K562 (cell line): ENCODE measurements at regions not wholly inside any gene's neighbourhood (a gene's known extent, or its start where the extent isn't known, plus 50 kb on each side); places are given as distances from the start of the nearest gene placed in this dataset.

Source experiments
- ATAC-seq: fragments of 200-7000 bp; cut with Tn5 transposase; 3 replicates; pipeline ENCODE4 v1.9.1; 2020; ENCODE audit warnings: moderate library complexity
- BruUV-seq: library from RNA; stranded (reverse); fragments of 400-500 nt; replicated peaks from 2 replicates; lab custom pipeline; 2021; lab: Mats Ljungman, UMichigan
- CTCF ChIA-PET: fragments of 300-600 bp; formaldehyde crosslinking; extraction: SDS; loops from one replicate; lab custom pipeline; 2021; ENCODE audit warnings: low intra/inter-chr PET ratio; lab: Yijun Ruan, JAX
- POLR2A ChIA-PET: fragments of 300-600, 350-650 bp; sonication (Branson Sonifier 250); formaldehyde crosslinking; extraction: SDS; loops from one replicate; lab custom pipeline; 2021; ENCODE audit warnings: antibody characterized with exemption, inconsistent platforms; lab: Yijun Ruan, JAX
- DNase-seq, 4 experiments: peaks; one replicate each; pipeline versions ENCODE4 v3.0.0 to v3.0.0-alpha.2; 2011 to 2018; ENCODE audit warnings: low spot score in 3 of 4, mixed read lengths in 3 of 4; ENCODE audit errors: extremely low read depth in 1 of 4
- FAIRE-seq: peaks from 2 replicates; lab custom pipeline; 2011; peaks lifted over from hg19 to GRCh38; lab: Jason Lieb, UNC
- H2AFZ ChIP-seq: 2 replicates; pipeline ENCODE4 v1.6.0; 2011; ENCODE audit warnings: low read depth, low read length, control low read depth, inconsistent platforms
- H3K27ac ChIP-seq: fragments of 200-600 bp; 3 replicates; pipeline ENCODE4 v1.8.0; 2011; ENCODE audit warnings: low read depth, mild to moderate bottlenecking, control low read depth, inconsistent platforms, low read length, moderate library complexity, mixed read lengths; ENCODE audit errors: extremely low read depth
- H3K27me3 ChIP-seq, 2 experiments: fragments of 300-600 bp in 1 of 2; 2 replicates in 1 of 2; 3 replicates in 1 of 2; pipeline versions ENCODE4 v1.6.0 to v1.8.0; 2011; ENCODE audit warnings: inconsistent platforms in 2 of 2, low read length in 2 of 2, mild to moderate bottlenecking in 1 of 2, mixed read lengths in 1 of 2, moderate library complexity in 1 of 2; ENCODE audit not compliant: control insufficient read depth in 2 of 2, insufficient read depth in 2 of 2
- H3K36me3 ChIP-seq: fragments of 300-600 bp; 3 replicates; pipeline ENCODE4 v1.8.0; 2011; ENCODE audit warnings: mild to moderate bottlenecking, low read length, inconsistent platforms; ENCODE audit not compliant: control insufficient read depth, insufficient read depth
- H3K4me1 ChIP-seq, 2 experiments: fragments of 200-600 bp in 1 of 2; replicated peaks in 1 of 2; 2 replicates in 1 of 2; 3 replicates in 1 of 2; pipeline versions ENCODE4 v1.5.1 to v1.8.0; 2011; ENCODE audit warnings: inconsistent platforms in 2 of 2, low read length in 2 of 2, mild to moderate bottlenecking in 1 of 2, mixed read lengths in 1 of 2, moderate library complexity in 1 of 2; ENCODE audit not compliant: control insufficient read depth in 2 of 2, insufficient read depth in 2 of 2
- H3K4me2 ChIP-seq: 2 replicates; pipeline ENCODE4 v1.6.1; 2011; ENCODE audit warnings: low read length, control low read depth, inconsistent platforms, mixed read lengths; ENCODE audit not compliant: insufficient read depth
- H3K4me3 ChIP-seq: fragments of 200-600 bp; sonication (generic), shearing (Covaris generic); 2 replicates; pipeline ENCODE4 v1.5.1; 2016; ENCODE audit warnings: control low read depth, inconsistent platforms
- H3K79me2 ChIP-seq: fragments of 200-600 bp; 3 replicates; pipeline ENCODE4 v1.8.0; 2011; ENCODE audit warnings: low read length, inconsistent platforms; ENCODE audit not compliant: control insufficient read depth, insufficient read depth
- H3K9ac ChIP-seq, 2 experiments: 2 replicates each; pipeline versions ENCODE4 v1.6.0 to v1.6.1; 2011; ENCODE audit warnings: low read depth in 2 of 2, low read length in 2 of 2, control low read depth in 1 of 2, inconsistent platforms in 1 of 2, mild to moderate bottlenecking in 1 of 2, mixed read lengths in 1 of 2; ENCODE audit not compliant: insufficient read depth in 1 of 2
- H3K9me1 ChIP-seq: one replicate; pipeline ENCODE4 v1.6.0; 2011; ENCODE audit warnings: inconsistent platforms, mild to moderate bottlenecking, low read length, moderate library complexity; ENCODE audit not compliant: control insufficient read depth, insufficient read depth
- H3K9me3 ChIP-seq: replicated peaks from 2 replicates; pipeline ENCODE4 v1.5.1; 2011; ENCODE audit warnings: low read depth, low read length, inconsistent platforms; ENCODE audit not compliant: control insufficient read depth, insufficient read depth
- H4K20me1 ChIP-seq: replicated peaks from 2 replicates; pipeline ENCODE4 v1.6.1; 2011; ENCODE audit warnings: low read length, inconsistent platforms, mixed read lengths; ENCODE audit not compliant: control insufficient read depth, insufficient read depth
- C11orf30 ChIP-seq: fragments of 450-650 bp; IDR thresholded peaks from 2 replicates; pipeline ENCODE4 v1.6.1; 2016; ENCODE audit warnings: low read depth, mild to moderate bottlenecking
- CBFA2T2 ChIP-seq: fragments of 450-650 bp; conservative IDR thresholded peaks from 2 replicates; pipeline ENCODE4 v1.6.1; 2017; ENCODE audit warnings: mild to moderate bottlenecking
- JUN ChIP-seq, 2 experiments: sonication (generic) in 1 of 2; formaldehyde crosslinking in 1 of 2; IDR thresholded peaks; 2 replicates each; pipeline versions ENCODE4 v1.6.1 to v1.8.0; 2012 to 2022; ENCODE audit warnings: borderline replicate concordance in 2 of 2, mild to moderate bottlenecking in 2 of 2, improper control_type of control experiment in 1 of 2, low read depth in 1 of 2, low read length in 1 of 2, missing genetic modification reagents in 1 of 2
- KDM1A ChIP-seq, 2 experiments: fragments of 450-650 bp; IDR thresholded peaks; 2 replicates each; pipeline ENCODE4 v1.6.1; 2016; ENCODE audit warnings: mild to moderate bottlenecking in 2 of 2
- POLR2AphosphoS5 ChIP-seq: IDR thresholded peaks from 2 replicates; pipeline ENCODE4 v1.6.1; 2011; ENCODE audit warnings: mild to moderate bottlenecking, low read depth, low read length, moderate library complexity; ENCODE audit not compliant: control insufficient read depth, insufficient read depth
- SREBF2 ChIP-seq: sonication (generic); formaldehyde crosslinking; IDR thresholded peaks from 2 replicates; pipeline ENCODE4 v1.4.0; 2020; ENCODE audit warnings: mild to moderate bottlenecking, missing genetic modification reagents
- SRSF9 ChIP-seq: fragments of 200-400 bp; formaldehyde crosslinking; IDR thresholded peaks from 2 replicates; pipeline ENCODE4 v1.6.1; 2017; ENCODE audit warnings: low read depth, low read length, borderline replicate concordance
- ZC3H4 ChIP-seq: sonication (generic); formaldehyde crosslinking; IDR thresholded peaks from 2 replicates; pipeline ENCODE4 v1.9.0; 2021; ENCODE audit warnings: missing genetic modification reagents, borderline replicate concordance
- ZFP30 ChIP-seq: fragments of 250-450 bp; sonication (Bioruptor Pico); IDR thresholded peaks from 2 replicates; pipeline ENCODE4 v1.8.0; 2022; ENCODE audit warnings: moderate library complexity, mild to moderate bottlenecking, inconsistent platforms, borderline replicate concordance
- ZNF408 ChIP-seq: fragments of 250-450 bp; sonication (Bioruptor Pico); IDR thresholded peaks from 2 replicates; pipeline ENCODE4 v1.4.0; 2020; ENCODE audit warnings: low read depth, mild to moderate bottlenecking, moderate library complexity
- ZNF583 ChIP-seq: fragments of 250-450 bp; sonication (Bioruptor Pico); IDR thresholded peaks from 2 replicates; pipeline ENCODE4 v1.4.0; 2020
- ZNF699 ChIP-seq: fragments of 250-450 bp; sonication (Bioruptor Pico); IDR thresholded peaks from 2 replicates; pipeline ENCODE4 v1.8.0; 2021; ENCODE audit warnings: mild to moderate bottlenecking, moderate library complexity; ENCODE audit not compliant: insufficient replicate concordance
- WGBS: fragments of 100-300 bp; shearing (Covaris generic); methylation state at CpG from one replicate; pipeline ENCODE4 v1.1.6; 2016; ENCODE audit warnings: low coverage, mixed read lengths; ENCODE audit not compliant: insufficient coverage; ENCODE audit errors: missing lambda C conversion rate; 5-methylcytosine and 5-hydroxymethylcytosine counted together
- in situ Hi-C: fragments of 300-500 bp; cut with MboI; formaldehyde crosslinking; loops from 4 replicates; pipeline ENCODE4 v1.15.0; 2018; ENCODE audit warnings: inconsistent platforms, mixed read lengths
- intact Hi-C: fragments of 100-400 bp; cut with micrococcal nuclease; formaldehyde crosslinking; loops from 2 replicates; pipeline ENCODE4 v1.14.2; 2022
- TF ChIP-seq, protein P1 (sequence below): fragments of 250-450 bp; sonication (Bioruptor Pico); IDR thresholded peaks from 2 replicates; pipeline ENCODE4 v1.8.0; 2022; ENCODE audit warnings: inconsistent platforms
- TF ChIP-seq, protein P2 (sequence below): fragments of 250-450 bp; sonication (Bioruptor Pico); IDR thresholded peaks from 2 replicates; pipeline ENCODE4 v1.6.1; 2021; ENCODE audit warnings: mild to moderate bottlenecking
- TF ChIP-seq, protein P3 (sequence below): sonication (generic); formaldehyde crosslinking; IDR thresholded peaks from 2 replicates; pipeline ENCODE4 v1.8.0; 2022; ENCODE audit warnings: mild to moderate bottlenecking, missing genetic modification reagents
- TF ChIP-seq, protein P4 (sequence below): fragments of 450-650 bp; formaldehyde crosslinking; IDR thresholded peaks from 2 replicates; pipeline ENCODE4 v1.4.0; 2020; ENCODE audit warnings: mild to moderate bottlenecking, mixed read lengths
- TF ChIP-seq, protein P5 (sequence below): fragments of 200-800 bp; sonication (Bioruptor generic); IDR thresholded peaks from 2 replicates; pipeline ENCODE4 v1.6.1; 2017; ENCODE audit warnings: missing genetic modification characterization, missing compliant biosample characterization

DNA sequence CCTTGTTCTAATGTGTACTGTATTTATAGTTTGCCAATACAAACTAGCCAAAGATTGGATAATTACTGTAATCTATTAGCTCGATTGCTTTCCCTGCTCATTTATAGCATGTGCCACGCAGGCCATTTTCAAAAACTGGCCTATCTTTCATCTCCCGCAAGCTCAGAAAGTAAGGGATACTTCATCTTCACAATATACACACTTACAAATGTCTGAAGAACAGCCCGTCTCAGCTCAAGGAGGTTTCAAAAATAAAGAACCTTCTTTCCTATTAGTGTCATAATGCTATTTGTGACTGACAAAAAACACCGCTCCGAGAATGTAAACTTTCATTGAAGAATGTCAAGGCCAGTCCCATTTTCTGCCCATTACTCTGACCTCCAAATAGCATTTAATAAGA is 306.4 kb upstream of the ZNF507 start:
- BruUV-seq = no TSS peak
- under 1% methylated on average over 6 of the region's 6 CpGs for WGBS
- ATAC-seq (no peak), DNase-seq (no peak), FAIRE-seq (no peak)
- Histone ChIP-seq H3K9ac (no peak overlapping the region), H3K9me3 (no peaks in the 10 kb centered on the region), H3K9me1 (no peaks in the 10 kb centered on the region), H3K4me2 (no peak overlapping the region), H4K20me1 (no peaks in the 10 kb centered on the region), H2AFZ (no peak overlapping the region), H3K4me1 (no peaks in the 10 kb centered on the region), H3K27me3 (peaks cover 9 to 13% of the 10 kb centered on the region in 2 experiments; a peak in 2 of 5 replicates), H3K79me2 (no peaks in the 10 kb centered on the region), H3K4me3 (no peak overlapping the region), H3K36me3 (no peaks in the 10 kb centered on the region), H3K27ac (no peak overlapping the region)
- CTCF ChIA-PET = no interaction called here
- intact Hi-C loops = no loop called here
- POLR2A ChIA-PET = interaction anchor here (0.5 kb wide), 1 partner anchor 20 kb away, joined by 3 read pairs; no protein-coding TSS in a partner anchor
- in situ Hi-C loops = no loop called here
- TF ChIP-seq, protein P1, sequence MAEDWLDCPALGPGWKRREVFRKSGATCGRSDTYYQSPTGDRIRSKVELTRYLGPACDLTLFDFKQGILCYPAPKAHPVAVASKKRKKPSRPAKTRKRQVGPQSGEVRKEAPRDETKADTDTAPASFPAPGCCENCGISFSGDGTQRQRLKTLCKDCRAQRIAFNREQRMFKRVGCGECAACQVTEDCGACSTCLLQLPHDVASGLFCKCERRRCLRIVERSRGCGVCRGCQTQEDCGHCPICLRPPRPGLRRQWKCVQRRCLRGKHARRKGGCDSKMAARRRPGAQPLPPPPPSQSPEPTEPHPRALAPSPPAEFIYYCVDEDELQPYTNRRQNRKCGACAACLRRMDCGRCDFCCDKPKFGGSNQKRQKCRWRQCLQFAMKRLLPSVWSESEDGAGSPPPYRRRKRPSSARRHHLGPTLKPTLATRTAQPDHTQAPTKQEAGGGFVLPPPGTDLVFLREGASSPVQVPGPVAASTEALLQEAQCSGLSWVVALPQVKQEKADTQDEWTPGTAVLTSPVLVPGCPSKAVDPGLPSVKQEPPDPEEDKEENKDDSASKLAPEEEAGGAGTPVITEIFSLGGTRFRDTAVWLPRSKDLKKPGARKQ = no peak
- TF ChIP-seq SRSF9 = no peak
- TF ChIP-seq ZNF408 (CRISPR knock-in tag) = no peak
- no peak for TF ChIP-seq SREBF2 (CRISPR knock-in tag)
- TF ChIP-seq, protein P2, sequence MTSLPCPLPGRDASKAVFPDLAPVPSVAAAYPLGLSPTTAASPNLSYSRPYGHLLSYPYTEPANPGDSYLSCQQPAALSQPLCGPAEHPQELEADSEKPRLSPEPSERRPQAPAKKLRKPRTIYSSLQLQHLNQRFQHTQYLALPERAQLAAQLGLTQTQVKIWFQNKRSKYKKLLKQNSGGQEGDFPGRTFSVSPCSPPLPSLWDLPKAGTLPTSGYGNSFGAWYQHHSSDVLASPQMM (CRISPR knock-in tag) = no peak
- TF ChIP-seq ZC3H4 (CRISPR knock-in tag) = no peak
- no peak for TF ChIP-seq POLR2AphosphoS5
- no peak for TF ChIP-seq C11orf30
- TF ChIP-seq, protein P3, sequence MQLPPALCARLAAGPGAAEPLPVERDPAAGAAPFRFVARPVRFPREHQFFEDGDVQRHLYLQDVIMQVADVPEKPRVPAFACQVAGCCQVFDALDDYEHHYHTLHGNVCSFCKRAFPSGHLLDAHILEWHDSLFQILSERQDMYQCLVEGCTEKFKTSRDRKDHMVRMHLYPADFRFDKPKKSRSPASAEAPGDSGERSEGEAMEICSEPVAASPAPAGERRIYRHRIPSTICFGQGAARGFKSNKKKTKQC (CRISPR knock-in tag) = no peak
- TF ChIP-seq ZFP30 (CRISPR knock-in tag) = no peak
- TF ChIP-seq, protein P4, sequence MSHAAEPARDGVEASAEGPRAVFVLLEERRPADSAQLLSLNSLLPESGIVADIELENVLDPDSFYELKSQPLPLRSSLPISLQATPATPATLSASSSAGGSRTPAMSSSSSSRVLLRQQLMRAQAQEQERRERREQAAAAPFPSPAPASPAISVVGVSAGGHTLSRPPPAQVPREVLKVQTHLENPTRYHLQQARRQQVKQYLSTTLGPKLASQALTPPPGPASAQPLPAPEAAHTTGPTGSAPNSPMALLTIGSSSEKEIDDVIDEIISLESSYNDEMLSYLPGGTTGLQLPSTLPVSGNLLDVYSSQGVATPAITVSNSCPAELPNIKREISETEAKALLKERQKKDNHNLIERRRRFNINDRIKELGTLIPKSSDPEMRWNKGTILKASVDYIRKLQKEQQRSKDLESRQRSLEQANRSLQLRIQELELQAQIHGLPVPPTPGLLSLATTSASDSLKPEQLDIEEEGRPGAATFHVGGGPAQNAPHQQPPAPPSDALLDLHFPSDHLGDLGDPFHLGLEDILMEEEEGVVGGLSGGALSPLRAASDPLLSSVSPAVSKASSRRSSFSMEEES (CRISPR knock-in tag) = no peak
- TF ChIP-seq CBFA2T2 = no peak
- no peak for TF ChIP-seq ZNF583 (CRISPR knock-in tag)
- no peak for TF ChIP-seq ZNF699 (CRISPR knock-in tag)
- no peak for TF ChIP-seq JUN (IDR thresholded peaks at IDR 0.05; ENCODE audit: borderline replicate concordance, low read depth, low read length)
- TF ChIP-seq JUN (CRISPR knock-in tag; IDR thresholded peaks at IDR 0.05; ENCODE audit: borderline replicate concordance) = no peak
- TF ChIP-seq KDM1A (IDR thresholded peaks at IDR 0.05) = no peak
- TF ChIP-seq, protein P5, sequence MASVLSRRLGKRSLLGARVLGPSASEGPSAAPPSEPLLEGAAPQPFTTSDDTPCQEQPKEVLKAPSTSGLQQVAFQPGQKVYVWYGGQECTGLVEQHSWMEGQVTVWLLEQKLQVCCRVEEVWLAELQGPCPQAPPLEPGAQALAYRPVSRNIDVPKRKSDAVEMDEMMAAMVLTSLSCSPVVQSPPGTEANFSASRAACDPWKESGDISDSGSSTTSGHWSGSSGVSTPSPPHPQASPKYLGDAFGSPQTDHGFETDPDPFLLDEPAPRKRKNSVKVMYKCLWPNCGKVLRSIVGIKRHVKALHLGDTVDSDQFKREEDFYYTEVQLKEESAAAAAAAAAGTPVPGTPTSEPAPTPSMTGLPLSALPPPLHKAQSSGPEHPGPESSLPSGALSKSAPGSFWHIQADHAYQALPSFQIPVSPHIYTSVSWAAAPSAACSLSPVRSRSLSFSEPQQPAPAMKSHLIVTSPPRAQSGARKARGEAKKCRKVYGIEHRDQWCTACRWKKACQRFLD = no peak
